IPS-NIHi11 (cell line): ENCODE measurements at regions not wholly inside any gene's neighbourhood (a gene's known extent, or its start where the extent isn't known, plus 50 kb on each side); places are given as distances from the start of the nearest gene placed in this dataset.

Source experiments
- DNase-seq: peaks from one replicate; pipeline ENCODE4 v3.0.0; 2012; ENCODE audit warnings: mixed read lengths, low spot score

- DNase-seq, result no peak
Observed at GRCh38 chr5:167710444-167711073, 580.9 kb upstream of the WWC1 start.

DNA sequence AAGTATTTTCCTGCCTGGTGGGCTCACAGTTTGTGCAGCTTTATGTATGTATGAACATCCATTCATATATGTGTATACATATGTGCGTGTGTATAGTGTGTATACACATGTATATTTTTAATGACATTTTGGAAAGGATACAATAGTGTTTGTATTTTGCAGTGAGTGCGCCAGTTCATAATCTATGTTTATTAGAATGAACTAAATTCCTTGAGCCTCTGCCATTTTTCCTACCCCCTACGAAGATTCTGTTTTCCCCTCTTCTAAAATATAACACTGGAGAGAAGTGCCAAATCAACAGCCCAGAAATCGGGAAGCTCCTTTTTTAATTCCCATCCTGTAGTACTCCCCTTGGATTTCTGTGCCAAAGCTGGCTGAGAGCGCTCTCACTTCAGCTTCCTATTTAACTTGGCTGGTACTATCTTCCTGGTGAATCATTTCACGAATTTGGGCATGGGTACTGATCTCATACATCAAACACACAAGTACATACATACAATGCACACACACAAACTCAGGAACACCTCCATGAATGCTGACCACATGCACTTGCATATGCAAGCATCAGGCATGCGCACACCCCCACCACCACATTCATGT is 578.4 kb upstream of the WWC1 start:
- DNase-seq, result no peak

DNA sequence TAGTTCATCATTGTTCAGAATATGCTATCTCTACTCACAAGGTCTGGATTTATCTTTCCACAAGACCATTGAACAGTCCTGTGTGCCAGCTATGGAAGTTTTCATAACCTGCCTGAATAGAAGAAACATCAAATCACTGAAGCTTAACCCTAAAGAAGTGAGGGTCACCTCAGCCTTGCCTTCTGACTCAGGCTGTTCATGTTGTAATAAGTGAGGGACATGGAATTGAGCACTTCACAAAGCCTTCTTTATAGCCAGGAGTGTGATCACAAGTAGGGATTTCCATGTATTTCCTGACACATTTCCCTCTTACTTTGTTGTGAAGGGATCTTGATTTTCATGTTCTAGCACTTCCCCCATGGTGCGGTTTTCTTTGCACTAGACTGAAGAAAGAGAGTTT is 577.5 kb upstream of the WWC1 start:
- DNase-seq, result no peak

DNA sequence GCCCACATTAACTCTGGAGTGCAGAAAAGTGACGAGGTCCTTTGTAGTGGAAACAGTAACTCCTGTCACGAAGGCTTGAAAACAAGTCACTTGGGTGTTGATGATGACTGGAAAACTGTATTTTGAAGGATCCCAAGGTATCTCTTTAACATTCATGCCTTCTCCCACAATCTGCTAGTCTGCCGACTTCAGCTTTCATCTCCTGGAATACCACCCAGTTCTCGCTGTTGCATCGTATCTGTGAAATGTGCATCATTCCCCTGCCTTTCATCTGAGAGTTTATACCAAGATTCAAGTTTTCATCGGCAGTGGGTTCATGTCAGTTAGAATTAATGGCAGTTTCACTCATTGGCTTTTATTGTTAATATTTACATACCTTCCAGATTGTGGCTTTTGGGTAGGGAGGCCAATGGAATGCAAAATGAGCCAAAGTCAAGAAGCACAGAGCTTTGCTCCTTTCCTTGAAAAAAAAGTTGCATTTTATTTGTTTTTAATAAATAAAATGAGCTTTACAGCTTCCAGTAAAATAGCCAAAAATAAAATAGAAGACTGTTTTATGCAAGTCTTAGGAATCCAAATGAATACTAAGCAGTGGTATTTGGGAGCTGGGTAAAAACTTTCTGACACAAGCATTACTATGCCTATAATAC is 575.2 kb upstream of the WWC1 start:
- no peak for DNase-seq

DNA sequence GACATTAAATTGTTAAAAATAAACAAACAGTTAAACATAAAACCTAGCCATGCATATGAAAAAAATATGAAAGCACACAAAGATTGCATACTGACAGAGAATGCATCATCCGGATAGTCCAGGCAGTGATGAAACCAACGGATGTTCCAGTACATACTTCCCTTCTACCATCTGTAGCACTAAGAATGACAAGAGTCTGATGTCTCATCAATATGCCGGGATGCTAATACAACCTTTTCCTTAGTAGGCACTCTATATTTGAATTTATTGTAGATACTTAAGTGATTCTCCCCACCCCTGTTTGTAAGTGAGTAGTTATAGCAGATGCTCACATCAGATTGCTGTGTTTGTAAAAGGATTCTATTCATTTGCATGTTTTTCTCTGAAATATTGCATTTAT is 571.2 kb upstream of the WWC1 start:
- no peak for DNase-seq

GRCh38 chr5:167720676-167721260 is 570.7 kb upstream of the WWC1 start:
- DNase-seq, result no peak

DNA sequence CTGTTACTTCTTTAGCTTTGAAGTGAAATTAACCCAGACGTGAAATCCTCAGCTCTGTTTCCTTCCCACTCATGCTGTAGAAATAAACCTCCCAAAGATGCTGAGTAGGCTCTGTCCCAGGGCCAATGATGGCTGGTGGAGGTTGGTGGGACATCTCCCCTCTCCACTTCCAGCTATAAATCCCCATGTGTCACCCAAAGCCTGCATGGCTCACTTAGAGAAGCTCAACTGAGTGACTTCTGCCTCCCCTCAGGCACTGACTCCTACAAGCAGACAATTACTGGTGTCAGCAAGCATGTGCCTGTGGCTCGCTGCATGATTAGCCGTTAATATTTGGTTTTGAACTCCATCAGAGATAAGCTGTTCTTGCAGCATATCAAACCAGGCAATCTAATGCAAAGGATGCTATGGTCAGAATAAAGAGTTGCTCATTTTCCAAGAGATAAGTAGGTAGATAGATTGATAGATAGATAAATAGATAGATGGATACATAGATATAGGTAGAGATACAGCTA is 569.5 kb upstream of the WWC1 start:
- no peak for DNase-seq

DNA sequence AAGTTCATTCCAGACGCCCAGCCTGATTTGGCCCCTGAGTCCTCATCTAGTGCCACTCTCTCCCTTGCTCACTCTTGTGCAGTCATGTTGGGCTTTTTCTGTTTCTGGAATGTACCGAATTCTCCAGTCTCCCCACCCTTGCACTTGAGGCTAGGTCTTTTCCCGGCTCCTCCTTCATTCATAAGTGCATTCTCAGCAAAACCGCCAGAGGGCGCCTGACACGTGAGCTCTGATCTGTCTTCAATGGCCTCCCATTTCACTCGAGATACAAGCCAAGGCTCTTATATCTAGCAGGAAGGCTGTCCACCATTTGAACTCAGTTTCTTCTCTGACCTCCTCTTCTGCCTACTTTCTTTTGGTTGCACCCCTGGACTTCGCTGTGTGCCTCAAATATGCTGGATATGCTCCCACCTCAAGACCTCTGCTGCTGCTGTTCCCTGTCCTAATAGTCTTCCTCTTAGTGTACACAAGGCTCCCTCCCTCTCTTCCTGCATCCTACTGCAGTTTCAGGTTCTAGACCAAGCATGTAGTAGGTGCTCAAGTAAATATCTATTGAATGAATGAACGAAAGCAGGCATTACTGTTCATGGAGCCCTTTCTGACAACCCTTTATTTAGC is 568.1 kb upstream of the WWC1 start:
- peak; percentile 85 for DNase-seq

DNA sequence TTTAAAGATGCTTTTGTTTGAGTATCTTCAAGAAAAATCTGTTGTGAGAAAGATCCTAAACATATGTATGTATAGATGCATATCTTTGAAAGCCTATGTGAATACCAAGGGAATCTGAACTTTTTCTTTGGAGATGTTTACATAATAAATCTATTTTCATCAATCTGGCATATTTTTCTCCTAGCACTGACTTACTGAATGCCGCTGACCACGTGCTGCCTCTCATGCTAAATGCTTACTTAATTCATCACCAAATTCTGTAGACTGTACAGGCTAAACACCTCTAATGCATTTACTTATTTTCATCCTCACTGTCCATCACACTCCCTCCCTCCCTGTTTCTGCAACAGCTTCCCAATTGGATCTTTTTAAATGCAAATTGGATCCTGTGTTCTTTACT is 566.2 kb upstream of the WWC1 start:
- DNase-seq, result no peak

DNA sequence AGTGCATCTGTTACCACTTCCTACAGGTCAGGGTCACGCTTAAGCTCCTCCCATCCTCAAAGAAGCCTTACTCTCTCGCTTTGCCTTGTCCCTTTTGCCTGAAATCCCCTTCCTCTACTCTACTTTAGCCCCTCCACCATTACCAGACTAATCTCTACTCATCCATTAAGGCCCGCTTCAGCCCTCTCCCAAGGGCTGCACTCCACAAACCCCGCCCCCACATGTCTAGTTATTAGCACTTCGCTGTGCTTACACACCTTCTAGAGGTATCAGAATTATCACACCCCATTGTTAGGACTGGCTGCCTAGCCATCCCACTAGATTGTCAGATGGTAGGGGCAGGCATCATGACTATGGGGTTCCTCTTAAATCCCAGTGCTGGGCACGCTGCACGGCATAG is 565.7 kb upstream of the WWC1 start:
- DNase-seq, result no peak

DNA sequence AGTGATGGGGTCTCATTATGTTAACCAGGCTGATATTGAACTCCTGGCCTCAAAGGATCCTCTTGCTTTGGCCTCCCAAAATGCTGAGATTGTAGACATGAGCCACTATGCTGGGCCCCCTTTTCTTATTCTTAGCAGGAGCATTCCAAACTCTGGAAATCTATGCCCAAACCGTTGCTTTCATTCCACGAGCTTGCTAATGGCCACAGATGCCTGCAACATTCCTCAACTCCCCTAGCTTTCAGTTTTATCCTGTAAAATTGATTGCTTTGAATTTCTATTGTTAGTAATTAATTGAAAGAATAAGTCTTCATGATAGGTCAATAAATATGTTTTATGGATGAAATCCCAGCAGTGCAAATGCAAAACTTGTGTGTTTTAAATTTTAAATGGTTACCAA is 564.8 kb upstream of the WWC1 start:
- no peak for DNase-seq

- DNase-seq, result no peak
Observed at GRCh38 chr5:167730121-167730520, 561.3 kb upstream of the WWC1 start.

DNA sequence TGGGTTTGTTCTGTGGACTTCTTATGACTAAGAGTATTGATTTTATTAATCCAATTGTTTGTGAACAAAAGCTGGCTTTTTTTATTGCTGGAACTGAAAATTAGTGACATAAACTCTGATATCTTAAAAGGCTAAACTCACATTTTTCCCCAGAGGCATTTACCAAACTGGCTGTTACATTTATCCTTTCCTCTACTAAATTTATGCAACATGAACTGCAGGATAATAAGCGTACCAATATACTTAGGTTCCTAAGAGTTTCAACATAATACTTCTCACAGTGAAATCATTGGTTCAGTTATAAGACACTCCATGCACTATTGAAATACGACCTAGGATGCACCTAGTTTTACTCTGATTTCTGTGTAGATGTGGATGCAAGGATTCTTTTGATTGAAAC is 560.8 kb upstream of the WWC1 start:
- DNase-seq, result no peak

DNA sequence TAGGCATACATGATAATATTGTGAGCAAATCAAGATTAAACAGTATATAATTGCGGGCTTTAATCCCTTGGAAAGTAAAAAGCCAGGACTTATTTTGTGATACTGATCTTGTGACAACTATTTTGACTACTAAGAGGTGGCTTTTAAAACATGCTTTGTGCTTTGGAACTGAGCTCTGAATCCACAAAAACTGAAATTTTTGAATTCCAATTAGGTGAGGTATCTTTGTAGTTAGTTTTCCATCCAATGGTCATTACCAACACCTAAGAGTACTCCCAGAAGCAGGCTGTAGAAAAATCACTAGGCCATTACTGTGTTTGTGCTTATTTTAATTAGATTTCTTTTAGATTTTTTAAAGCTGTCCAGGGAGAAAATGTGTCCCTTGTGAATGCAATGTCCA is 559.5 kb upstream of the WWC1 start:
- no peak for DNase-seq

GRCh38 chr5:167732499-167732898 is 558.9 kb upstream of the WWC1 start:
- no peak for DNase-seq

DNA sequence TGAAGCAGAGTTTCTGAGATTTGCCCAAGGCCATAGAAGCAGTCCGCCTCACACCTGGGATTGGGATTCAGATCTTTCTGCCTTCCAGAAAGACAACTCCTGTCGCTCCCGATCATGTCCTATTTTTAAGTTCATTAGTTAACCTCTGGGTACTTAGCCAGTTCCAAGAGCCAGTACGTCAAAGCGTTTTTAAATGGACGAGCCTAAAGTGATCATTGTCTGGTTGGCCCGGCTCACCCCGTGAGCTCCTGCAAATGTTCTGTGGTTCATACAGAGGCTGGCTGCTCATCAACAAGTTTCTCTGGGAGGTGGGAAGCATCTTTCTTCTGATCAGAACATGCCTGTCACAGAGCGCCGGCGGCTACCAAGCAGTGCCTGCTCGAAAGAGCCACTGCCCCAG is 554.5 kb upstream of the WWC1 start:
- no peak for DNase-seq

DNA sequence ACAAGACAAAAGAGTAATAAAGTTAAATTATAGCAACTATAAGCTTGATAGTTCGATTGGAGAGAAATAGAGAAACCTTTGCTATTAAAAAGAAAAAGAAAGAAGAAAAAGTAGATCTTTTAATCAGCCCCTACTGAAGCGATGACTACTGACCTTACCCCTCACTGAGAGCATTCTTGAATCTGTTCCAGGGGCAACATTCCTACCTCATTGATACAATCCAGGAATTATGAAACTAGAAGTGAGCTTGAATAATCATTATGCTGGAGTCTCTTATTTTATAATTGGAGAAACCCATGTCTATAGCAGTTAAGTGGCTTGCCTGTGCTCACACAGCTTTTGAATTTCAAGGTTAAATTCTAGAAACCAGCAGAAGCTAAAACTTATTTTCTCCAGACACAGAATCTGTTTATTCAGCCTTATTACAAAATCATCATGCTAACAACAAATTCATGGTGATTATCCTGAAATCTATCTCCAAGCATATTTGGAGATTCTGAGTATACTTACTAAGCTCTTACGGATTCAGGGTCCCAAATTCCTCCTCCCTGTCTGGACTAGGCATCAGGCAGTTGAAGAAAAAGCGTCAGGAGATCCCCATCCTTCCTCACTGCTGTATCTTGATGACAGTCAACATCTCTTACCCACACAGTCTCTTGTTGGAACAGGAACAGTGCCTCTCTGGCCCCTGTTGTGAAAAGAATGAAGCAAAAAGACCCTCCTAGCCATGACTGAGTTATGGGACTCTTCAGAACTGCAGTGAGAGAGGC is 547.6 kb upstream of the WWC1 start:
- no peak for DNase-seq

DNA sequence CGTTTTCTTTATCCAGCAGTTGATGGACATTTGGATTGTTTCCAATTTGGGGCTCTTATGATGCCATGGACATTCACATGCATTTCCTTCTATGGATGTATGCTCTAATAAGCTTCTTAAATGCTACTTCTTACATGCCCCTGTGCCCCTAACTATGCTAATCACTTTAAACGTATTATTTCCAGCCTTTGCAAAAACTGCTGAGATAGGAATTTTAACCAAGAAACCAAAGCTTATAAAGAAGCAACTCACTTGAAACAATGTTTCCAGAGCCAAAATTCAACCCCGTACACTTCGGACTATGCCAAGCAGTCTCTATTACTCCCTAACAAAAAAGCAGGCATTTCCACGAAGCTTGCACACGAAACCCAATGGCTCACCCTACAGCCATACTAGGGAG is 545.6 kb upstream of the WWC1 start:
- DNase-seq, result no peak

GRCh38 chr5:167750586-167750985 is 540.9 kb upstream of the WWC1 start:
- DNase-seq, result no peak

DNA sequence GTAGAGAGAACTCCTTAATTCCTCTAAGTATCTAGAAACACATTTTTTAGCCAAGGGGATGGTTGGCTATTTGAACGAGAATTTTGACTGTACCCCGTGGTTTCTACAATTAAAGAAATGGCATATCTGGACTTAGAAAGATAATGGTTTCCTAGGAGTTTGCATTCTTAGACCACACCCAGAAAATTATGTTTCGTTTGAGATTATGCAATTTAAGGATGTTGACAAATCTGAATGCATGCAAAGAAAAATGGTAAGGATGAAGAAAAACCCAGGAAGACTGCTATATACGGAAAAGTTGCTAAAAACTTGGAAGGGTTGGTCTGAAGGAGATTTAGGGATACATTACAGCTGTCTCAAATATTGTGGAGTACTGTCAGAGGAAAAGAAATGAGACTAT is 538.5 kb upstream of the WWC1 start:
- DNase-seq, result no peak

GRCh38 chr5:167753725-167754490 is 537.5 kb upstream of the WWC1 start:
- DNase-seq, result no peak
